Gastroesophageal sphincter (tissue), 3 donors: ENCODE measurements at regions not wholly inside any gene's neighbourhood (a gene's known extent, or its start where the extent isn't known, plus 50 kb on each side); places are given as distances from the start of the nearest gene placed in this dataset.

Source experiments
- POLR2A ChIP-seq, 2 donors: fragments of 450-650 bp; IDR thresholded peaks; one replicate each; pipeline ENCODE4 v1.6.1; 2017; ENCODE audit warnings: antibody characterized with exemption in 2 of 2, mild to moderate bottlenecking in 2 of 2, moderate library complexity in 1 of 2
- POLR2AphosphoS5 ChIP-seq: sonication (generic); formaldehyde crosslinking; IDR thresholded peaks from one replicate; pipeline ENCODE4 v1.6.1; 2017; ENCODE audit warnings: antibody characterized with exemption
- TF ChIP-seq, protein P1 (sequence below), 4 experiments: fragments of 200-600 bp in 2 of 4; fragments of 450-650 bp in 2 of 4; sonication (generic) in 1 of 4; IDR thresholded peaks; one replicate each; pipeline ENCODE4 v1.5.1; 2017 to 2019; ENCODE audit warnings: antibody characterized with exemption in 4 of 4, mild to moderate bottlenecking in 2 of 4, moderate library complexity in 2 of 4

DNA sequence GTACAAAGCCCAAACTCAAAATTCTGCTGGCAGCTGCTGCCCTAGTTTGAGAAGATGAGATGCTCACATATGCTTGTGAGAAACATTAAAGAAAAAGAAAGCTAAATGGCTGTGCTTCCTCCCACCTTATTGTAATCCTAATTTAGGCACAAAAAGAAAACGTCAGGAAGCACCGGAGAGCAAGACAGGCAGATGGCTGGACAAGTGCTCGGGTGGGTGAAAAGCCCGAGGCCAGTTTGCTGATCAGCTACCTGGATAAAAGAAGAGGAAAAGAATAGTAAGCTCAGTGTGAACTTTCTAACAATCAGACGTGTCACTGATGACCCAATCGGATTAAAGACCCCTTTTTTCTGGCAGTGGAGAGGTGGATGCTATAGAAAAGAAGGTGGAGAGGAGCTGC is 368.0 kb upstream of the ATP10A start:
- TF ChIP-seq, protein P1, sequence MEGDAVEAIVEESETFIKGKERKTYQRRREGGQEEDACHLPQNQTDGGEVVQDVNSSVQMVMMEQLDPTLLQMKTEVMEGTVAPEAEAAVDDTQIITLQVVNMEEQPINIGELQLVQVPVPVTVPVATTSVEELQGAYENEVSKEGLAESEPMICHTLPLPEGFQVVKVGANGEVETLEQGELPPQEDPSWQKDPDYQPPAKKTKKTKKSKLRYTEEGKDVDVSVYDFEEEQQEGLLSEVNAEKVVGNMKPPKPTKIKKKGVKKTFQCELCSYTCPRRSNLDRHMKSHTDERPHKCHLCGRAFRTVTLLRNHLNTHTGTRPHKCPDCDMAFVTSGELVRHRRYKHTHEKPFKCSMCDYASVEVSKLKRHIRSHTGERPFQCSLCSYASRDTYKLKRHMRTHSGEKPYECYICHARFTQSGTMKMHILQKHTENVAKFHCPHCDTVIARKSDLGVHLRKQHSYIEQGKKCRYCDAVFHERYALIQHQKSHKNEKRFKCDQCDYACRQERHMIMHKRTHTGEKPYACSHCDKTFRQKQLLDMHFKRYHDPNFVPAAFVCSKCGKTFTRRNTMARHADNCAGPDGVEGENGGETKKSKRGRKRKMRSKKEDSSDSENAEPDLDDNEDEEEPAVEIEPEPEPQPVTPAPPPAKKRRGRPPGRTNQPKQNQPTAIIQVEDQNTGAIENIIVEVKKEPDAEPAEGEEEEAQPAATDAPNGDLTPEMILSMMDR (IDR thresholded peaks at IDR 0.05): no peak
- no peak for TF ChIP-seq POLR2A (IDR thresholded peaks at IDR 0.05)
- TF ChIP-seq POLR2AphosphoS5: no peak
